ENCODE measurements at regions not wholly inside any gene's neighbourhood (a gene's known extent, or its start where the extent isn't known, plus 50 kb on each side); places are given as distances from the start of the nearest gene placed in this dataset.
A peak's percentile ranks its signal among the peaks of the same experiment; 100 is the strongest.

DNA sequence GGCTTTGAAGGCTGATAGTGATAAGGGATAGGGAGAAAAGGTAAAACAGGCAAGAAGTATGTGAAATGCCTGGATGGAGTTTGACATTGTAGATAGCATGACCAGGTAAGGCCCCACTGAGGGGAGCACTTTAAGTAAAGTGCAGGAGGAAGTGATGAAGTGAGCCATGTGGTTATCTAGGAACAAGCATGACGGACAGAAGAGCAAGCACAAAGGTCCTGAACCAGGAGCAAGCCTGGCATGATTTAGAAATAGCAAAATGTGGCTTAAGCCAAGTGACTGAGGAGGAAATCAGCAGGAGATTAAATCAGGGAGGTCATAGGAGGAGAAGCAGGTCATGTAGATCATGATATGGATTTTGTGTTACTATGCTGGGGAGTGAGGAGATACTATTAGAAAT lies 129.2 kb downstream of the GLUL start (continued):
- TF ChIP-seq, protein P1, sequence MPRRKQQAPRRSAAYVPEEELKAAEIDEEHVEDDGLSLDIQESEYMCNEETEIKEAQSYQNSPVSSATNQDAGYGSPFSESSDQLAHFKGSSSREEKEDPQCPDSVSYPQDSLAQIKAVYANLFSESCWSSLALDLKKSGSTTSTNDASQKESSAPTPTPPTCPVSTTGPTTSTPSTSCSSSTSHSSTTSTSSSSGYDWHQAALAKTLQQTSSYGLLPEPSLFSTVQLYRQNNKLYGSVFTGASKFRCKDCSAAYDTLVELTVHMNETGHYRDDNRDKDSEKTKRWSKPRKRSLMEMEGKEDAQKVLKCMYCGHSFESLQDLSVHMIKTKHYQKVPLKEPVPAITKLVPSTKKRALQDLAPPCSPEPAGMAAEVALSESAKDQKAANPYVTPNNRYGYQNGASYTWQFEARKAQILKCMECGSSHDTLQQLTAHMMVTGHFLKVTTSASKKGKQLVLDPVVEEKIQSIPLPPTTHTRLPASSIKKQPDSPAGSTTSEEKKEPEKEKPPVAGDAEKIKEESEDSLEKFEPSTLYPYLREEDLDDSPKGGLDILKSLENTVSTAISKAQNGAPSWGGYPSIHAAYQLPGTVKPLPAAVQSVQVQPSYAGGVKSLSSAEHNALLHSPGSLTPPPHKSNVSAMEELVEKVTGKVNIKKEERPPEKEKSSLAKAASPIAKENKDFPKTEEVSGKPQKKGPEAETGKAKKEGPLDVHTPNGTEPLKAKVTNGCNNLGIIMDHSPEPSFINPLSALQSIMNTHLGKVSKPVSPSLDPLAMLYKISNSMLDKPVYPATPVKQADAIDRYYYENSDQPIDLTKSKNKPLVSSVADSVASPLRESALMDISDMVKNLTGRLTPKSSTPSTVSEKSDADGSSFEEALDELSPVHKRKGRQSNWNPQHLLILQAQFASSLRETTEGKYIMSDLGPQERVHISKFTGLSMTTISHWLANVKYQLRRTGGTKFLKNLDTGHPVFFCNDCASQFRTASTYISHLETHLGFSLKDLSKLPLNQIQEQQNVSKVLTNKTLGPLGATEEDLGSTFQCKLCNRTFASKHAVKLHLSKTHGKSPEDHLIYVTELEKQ (CRISPR knock-in tag; IDR thresholded peaks at IDR 0.05) = no peak
- 0 out of 2 replicates have a peak, but pooled peaks have one; percentile 39 for TF ChIP-seq SMAD4 (CRISPR knock-in tag; conservative IDR thresholded peaks at IDR 0.05)
- TF ChIP-seq RAD21 (CRISPR knock-in tag; conservative IDR thresholded peaks at IDR 0.05 in 1 of 2, IDR thresholded peaks at IDR 0.05 in 1 of 2) = 0 out of 4 replicates have a peak, but pooled peaks of 1 of the 2 experiments have one; percentile 2
- TF ChIP-seq ZNF175 (CRISPR knock-in tag; IDR thresholded peaks at IDR 0.05; ENCODE audit: low read depth) = no peak
- TF ChIP-seq ZNF24 (IDR thresholded peaks at IDR 0.05) = peak; percentile 19; the same call in 1 of the 2 replicates
- no peak for TF ChIP-seq SREBF1 (IDR thresholded peaks at IDR 0.05; ENCODE audit: borderline replicate concordance, low read depth, low read length)
- 0 out of 2 replicates have a peak, but pooled peaks have one; percentile 29 for TF ChIP-seq RREB1 (CRISPR knock-in tag; IDR thresholded peaks at IDR 0.05)
- TF ChIP-seq NRF1 (conservative IDR thresholded peaks at IDR 0.05 in 1 of 2, IDR thresholded peaks at IDR 0.05 in 1 of 2) = no peak
- peak; percentile 27; the same call in 1 of the 2 replicates for TF ChIP-seq POLR2AphosphoS5 (IDR thresholded peaks at IDR 0.05; ENCODE audit: control insufficient read depth, insufficient read depth, low read depth, low read length)
- no peak for TF ChIP-seq PTBP1 (IDR thresholded peaks at IDR 0.05; ENCODE audit: low read depth, low read length)
- no peak for TF ChIP-seq CBX2 (IDR thresholded peaks at IDR 0.05; ENCODE audit: insufficient read depth, low read length, poor library complexity, severe bottlenecking)
- no peak for TF ChIP-seq CTCFL (IDR thresholded peaks at IDR 0.05; ENCODE audit: borderline replicate concordance, insufficient read depth, low read depth, low read length, poor library complexity, severe bottlenecking)
- TF ChIP-seq, protein P2, sequence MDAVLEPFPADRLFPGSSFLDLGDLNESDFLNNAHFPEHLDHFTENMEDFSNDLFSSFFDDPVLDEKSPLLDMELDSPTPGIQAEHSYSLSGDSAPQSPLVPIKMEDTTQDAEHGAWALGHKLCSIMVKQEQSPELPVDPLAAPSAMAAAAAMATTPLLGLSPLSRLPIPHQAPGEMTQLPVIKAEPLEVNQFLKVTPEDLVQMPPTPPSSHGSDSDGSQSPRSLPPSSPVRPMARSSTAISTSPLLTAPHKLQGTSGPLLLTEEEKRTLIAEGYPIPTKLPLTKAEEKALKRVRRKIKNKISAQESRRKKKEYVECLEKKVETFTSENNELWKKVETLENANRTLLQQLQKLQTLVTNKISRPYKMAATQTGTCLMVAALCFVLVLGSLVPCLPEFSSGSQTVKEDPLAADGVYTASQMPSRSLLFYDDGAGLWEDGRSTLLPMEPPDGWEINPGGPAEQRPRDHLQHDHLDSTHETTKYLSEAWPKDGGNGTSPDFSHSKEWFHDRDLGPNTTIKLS (IDR thresholded peaks at IDR 0.05; ENCODE audit: borderline replicate concordance, low read depth) = 0 out of 2 replicates have a peak, but pooled peaks have one; percentile 33
- no peak for TF ChIP-seq EWSR1 (IDR thresholded peaks at IDR 0.05; ENCODE audit: borderline replicate concordance, low read depth, partially characterized antibody)

Measured in K562 (cell line).